Upper lobe of left lung (tissue), 4 donors: ENCODE measurements at regions not wholly inside any gene's neighbourhood (a gene's known extent, or its start where the extent isn't known, plus 50 kb on each side); places are given as distances from the start of the nearest gene placed in this dataset.

Source experiments
- EP300 ChIP-seq, 4 donors: sonication (generic); formaldehyde crosslinking; IDR thresholded peaks; one replicate each; pipeline ENCODE4 v1.5.1; 2017; ENCODE audit warnings: antibody characterized with exemption in 4 of 4, control low read depth in 2 of 4
- POLR2A ChIP-seq, 4 donors: fragments of 450-650 bp; IDR thresholded peaks; one replicate each; pipeline ENCODE4 v1.5.1; 2016 to 2017; ENCODE audit warnings: antibody characterized with exemption in 4 of 4, mild to moderate bottlenecking in 2 of 4
- POLR2AphosphoS5 ChIP-seq, 2 donors: sonication (generic); formaldehyde crosslinking; IDR thresholded peaks; one replicate each; pipeline ENCODE4 v1.5.1; 2017; ENCODE audit warnings: antibody characterized with exemption in 2 of 2
- TF ChIP-seq, protein P1 (sequence below), 6 experiments: fragments of 450-650 bp in 4 of 6; fragments of 200-600 bp in 2 of 6; sonication (generic) in 2 of 6; IDR thresholded peaks; one replicate each; pipeline ENCODE4 v1.5.1; 2016 to 2019; ENCODE audit warnings: antibody characterized with exemption in 6 of 6

DNA sequence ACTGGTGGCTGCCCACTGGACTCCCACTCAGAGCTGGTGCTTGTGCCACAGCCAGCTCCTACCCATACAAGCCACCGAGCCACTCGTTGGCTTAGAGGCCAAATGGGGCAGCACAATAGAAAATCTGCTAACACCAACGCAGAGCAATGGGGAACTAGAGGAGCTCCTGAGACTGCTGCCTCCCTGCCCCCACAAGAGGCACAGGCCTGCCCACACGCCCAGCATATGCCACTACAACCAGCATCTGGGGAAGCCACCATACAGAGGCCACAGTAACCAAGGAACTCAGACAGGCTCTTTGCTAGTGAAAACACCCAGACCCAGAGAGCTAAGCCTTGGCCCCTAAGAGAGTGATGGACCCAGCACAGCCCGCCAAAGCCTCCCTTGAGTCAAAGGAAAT is 231.2 kb upstream of the RAB6C start:
- TF ChIP-seq, protein P1, sequence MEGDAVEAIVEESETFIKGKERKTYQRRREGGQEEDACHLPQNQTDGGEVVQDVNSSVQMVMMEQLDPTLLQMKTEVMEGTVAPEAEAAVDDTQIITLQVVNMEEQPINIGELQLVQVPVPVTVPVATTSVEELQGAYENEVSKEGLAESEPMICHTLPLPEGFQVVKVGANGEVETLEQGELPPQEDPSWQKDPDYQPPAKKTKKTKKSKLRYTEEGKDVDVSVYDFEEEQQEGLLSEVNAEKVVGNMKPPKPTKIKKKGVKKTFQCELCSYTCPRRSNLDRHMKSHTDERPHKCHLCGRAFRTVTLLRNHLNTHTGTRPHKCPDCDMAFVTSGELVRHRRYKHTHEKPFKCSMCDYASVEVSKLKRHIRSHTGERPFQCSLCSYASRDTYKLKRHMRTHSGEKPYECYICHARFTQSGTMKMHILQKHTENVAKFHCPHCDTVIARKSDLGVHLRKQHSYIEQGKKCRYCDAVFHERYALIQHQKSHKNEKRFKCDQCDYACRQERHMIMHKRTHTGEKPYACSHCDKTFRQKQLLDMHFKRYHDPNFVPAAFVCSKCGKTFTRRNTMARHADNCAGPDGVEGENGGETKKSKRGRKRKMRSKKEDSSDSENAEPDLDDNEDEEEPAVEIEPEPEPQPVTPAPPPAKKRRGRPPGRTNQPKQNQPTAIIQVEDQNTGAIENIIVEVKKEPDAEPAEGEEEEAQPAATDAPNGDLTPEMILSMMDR (IDR thresholded peaks at IDR 0.05) = no peak
- TF ChIP-seq POLR2A (IDR thresholded peaks at IDR 0.05) (no peak), POLR2AphosphoS5 (IDR thresholded peaks at IDR 0.05) (no peak), EP300 (IDR thresholded peaks at IDR 0.05) (no peak)
